ENCODE measurements at regions not wholly inside any gene's neighbourhood (a gene's known extent, or its start where the extent isn't known, plus 50 kb on each side); places are given as distances from the start of the nearest gene placed in this dataset.
"Not testable (repeated sequence)": the region's sequence is repeated elsewhere in the genome, so short reads cannot be mapped to it uniquely, and the experiment has no call there.

GRCh38 chr13:70994191-70994590 is 872.8 kb downstream of the DACH1 start:
- Histone ChIP-seq H3K27me3 (no peaks in the 10 kb centered on the region), H3K36me3 (no peaks in the 10 kb centered on the region), H3K4me1 (no peaks in the 10 kb centered on the region), H3K4me3 (no peak overlapping the region), H3K9me3 (no peaks in the 10 kb centered on the region), H3K27ac (no peak overlapping the region)
- DNase-seq (ENCODE audit: extremely low spot score in 2 of 2) = no peak
- TF ChIP-seq POLR2A (IDR thresholded peaks at IDR 0.05) (no peak), POLR2AphosphoS5 (IDR thresholded peaks at IDR 0.05; ENCODE audit: insufficient read depth in 1 of 2, low read depth in 1 of 2) (no peak)
- TF ChIP-seq, protein P1, sequence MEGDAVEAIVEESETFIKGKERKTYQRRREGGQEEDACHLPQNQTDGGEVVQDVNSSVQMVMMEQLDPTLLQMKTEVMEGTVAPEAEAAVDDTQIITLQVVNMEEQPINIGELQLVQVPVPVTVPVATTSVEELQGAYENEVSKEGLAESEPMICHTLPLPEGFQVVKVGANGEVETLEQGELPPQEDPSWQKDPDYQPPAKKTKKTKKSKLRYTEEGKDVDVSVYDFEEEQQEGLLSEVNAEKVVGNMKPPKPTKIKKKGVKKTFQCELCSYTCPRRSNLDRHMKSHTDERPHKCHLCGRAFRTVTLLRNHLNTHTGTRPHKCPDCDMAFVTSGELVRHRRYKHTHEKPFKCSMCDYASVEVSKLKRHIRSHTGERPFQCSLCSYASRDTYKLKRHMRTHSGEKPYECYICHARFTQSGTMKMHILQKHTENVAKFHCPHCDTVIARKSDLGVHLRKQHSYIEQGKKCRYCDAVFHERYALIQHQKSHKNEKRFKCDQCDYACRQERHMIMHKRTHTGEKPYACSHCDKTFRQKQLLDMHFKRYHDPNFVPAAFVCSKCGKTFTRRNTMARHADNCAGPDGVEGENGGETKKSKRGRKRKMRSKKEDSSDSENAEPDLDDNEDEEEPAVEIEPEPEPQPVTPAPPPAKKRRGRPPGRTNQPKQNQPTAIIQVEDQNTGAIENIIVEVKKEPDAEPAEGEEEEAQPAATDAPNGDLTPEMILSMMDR (IDR thresholded peaks at IDR 0.05) = no peak
- intact Hi-C loops (cut with DNase I) = no loop called here

GRCh38 chr13:70987043-70987442 is 878.8 kb upstream of the KLHL1 start:
- no peaks in the 10 kb centered on the region for H3K27me3 ChIP-seq
- H3K27ac ChIP-seq = no peak overlapping the region
- H3K36me3 ChIP-seq = no peaks in the 10 kb centered on the region
- no peak overlapping the region for H3K4me3 ChIP-seq
- intact Hi-C loops (cut with DNase I) = no loop called here
- H3K4me1 ChIP-seq = no peaks in the 10 kb centered on the region
- TF ChIP-seq, protein P1 (IDR thresholded peaks at IDR 0.05) = no peak
- TF ChIP-seq POLR2A (IDR thresholded peaks at IDR 0.05) = no peak
- no peak for TF ChIP-seq POLR2AphosphoS5 (IDR thresholded peaks at IDR 0.05; ENCODE audit: insufficient read depth in 1 of 2, low read depth in 1 of 2)
- no peak for DNase-seq (ENCODE audit: extremely low spot score in 2 of 2)
- no peaks in the 10 kb centered on the region for H3K9me3 ChIP-seq

DNA sequence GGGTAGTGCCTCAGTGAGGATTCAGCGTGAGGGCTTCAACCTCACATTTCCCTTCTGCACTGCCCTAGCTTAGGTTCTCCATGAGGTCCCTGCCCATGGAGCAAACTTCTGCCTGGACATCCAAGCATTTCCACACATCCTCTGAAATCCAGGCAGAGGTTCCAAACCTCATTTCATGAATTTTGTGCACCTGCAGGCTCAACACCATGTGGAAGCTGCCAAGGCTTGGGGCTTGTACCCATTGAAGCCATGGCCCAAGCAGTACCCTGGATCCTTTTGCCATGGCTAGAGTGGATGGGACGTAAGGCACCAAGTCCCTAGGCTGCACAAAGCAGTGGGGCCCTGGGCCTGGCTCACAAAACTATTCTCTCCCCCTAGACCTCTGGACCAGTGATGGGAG is 877.1 kb upstream of the KLHL1 start:
- TF ChIP-seq POLR2A (IDR thresholded peaks at IDR 0.05) (no peak), POLR2AphosphoS5 (IDR thresholded peaks at IDR 0.05; ENCODE audit: insufficient read depth in 1 of 2, low read depth in 1 of 2) (no peak)
- TF ChIP-seq, protein P1 (IDR thresholded peaks at IDR 0.05) = no peak
- Histone ChIP-seq H3K9me3 (no peaks in the 10 kb centered on the region), H3K4me1 (no peaks in the 10 kb centered on the region), H3K27me3 (no peaks in the 10 kb centered on the region), H3K4me3 (no peak overlapping the region), H3K27ac (no peak overlapping the region), H3K36me3 (no peaks in the 10 kb centered on the region)
- DNase-seq (ENCODE audit: extremely low spot score in 2 of 2) = no peak
- intact Hi-C loops (cut with DNase I) = no loop called here

DNA sequence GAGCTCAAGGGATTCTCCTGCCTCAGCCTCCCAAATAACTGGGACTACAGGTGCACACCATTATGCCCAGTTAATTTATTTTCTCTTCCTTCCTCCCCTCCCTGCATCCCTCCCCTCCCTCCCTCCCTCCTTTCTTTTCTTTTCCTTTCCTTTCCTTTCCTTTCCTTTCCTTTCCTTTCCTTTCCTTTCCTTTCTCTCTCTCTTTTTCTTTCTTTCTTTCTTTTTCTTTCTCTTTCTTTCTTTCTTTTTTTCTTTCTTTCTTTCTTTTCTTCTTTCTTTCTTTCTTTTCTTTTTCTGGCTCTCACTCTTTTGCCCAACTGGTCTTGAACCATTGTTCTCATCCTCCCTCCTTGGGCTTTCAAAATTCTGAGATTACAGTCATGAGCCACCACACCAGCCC is 873.0 kb upstream of the KLHL1 start:
- H3K27me3 ChIP-seq; DNase-seq (ENCODE audit: extremely low spot score in 2 of 2); H3K36me3 ChIP-seq; H3K9me3 ChIP-seq; H3K4me3 ChIP-seq; intact Hi-C loops (cut with DNase I); H3K4me1 ChIP-seq; H3K27ac ChIP-seq: not testable (repeated sequence)

GRCh38 chr13:70969321-70969720 is 861.1 kb upstream of the KLHL1 start:
- Histone ChIP-seq H3K4me1 (no peaks in the 10 kb centered on the region), H3K27ac (no peak overlapping the region), H3K36me3 (no peaks in the 10 kb centered on the region), H3K9me3 (no peaks in the 10 kb centered on the region), H3K4me3 (no peak overlapping the region), H3K27me3 (no peaks in the 10 kb centered on the region)
- DNase-seq (ENCODE audit: extremely low spot score in 2 of 2) = no peak
- intact Hi-C loops (cut with DNase I) = no loop called here
- no peak for TF ChIP-seq POLR2AphosphoS5 (IDR thresholded peaks at IDR 0.05; ENCODE audit: insufficient read depth in 1 of 2, low read depth in 1 of 2)
- TF ChIP-seq POLR2A (IDR thresholded peaks at IDR 0.05) = no peak
- TF ChIP-seq, protein P1 (IDR thresholded peaks at IDR 0.05) = no peak

- no peak for DNase-seq (ENCODE audit: extremely low spot score in 2 of 2)
- TF ChIP-seq POLR2AphosphoS5 (IDR thresholded peaks at IDR 0.05; ENCODE audit: insufficient read depth in 1 of 2, low read depth in 1 of 2) = no peak
- TF ChIP-seq POLR2A (IDR thresholded peaks at IDR 0.05) = no peak
- TF ChIP-seq, protein P1 (IDR thresholded peaks at IDR 0.05) = no peak
- intact Hi-C loops (cut with DNase I) = no loop called here
- H3K4me3 ChIP-seq = no peak overlapping the region
- no peaks in the 10 kb centered on the region for H3K36me3 ChIP-seq
- no peaks in the 10 kb centered on the region for H3K9me3 ChIP-seq
- H3K4me1 ChIP-seq = no peaks in the 10 kb centered on the region
- H3K27ac ChIP-seq = no peak overlapping the region
- no peaks in the 10 kb centered on the region for H3K27me3 ChIP-seq
These were observed 859.3 kb upstream of the KLHL1 start for GRCh38 chr13:70967564-70967963.
